ENCODE measurements at regions not wholly inside any gene's neighbourhood (a gene's known extent, or its start where the extent isn't known, plus 50 kb on each side); places are given as distances from the start of the nearest gene placed in this dataset.

GRCh38 chr6:93919365-93919764, 500.0 kb upstream of the EPHA7 start:
- Histone ChIP-seq H2AFZ (ENCODE audit: control insufficient read depth, low read length) (no peak overlapping the region), H4K20me1 (ENCODE audit: control insufficient read depth, extremely low read depth, insufficient read depth, low read length) (no peaks in the 10 kb centered on the region), H3K27ac (ENCODE audit: control insufficient read depth, insufficient read depth, low read length) (no peak overlapping the region), H3K4me3 (ENCODE audit: control insufficient read depth in 2 of 3, extremely low read depth in 1 of 3, insufficient read depth in 2 of 3, low read depth in 1 of 3, low read length in 3 of 3) (no peak overlapping the region), H3K4me2 (ENCODE audit: control insufficient read depth, extremely low read depth, insufficient read depth, low read depth, low read length) (no peak overlapping the region), H3K36me3 (ENCODE audit: control insufficient read depth in 2 of 2, extremely low read depth in 1 of 2, insufficient read depth in 2 of 2, low read length in 2 of 2) (no peaks in the 10 kb centered on the region), H3K9me3 (ENCODE audit: control insufficient read depth, low read depth, low read length) (no peaks in the 10 kb centered on the region), H3K4me1 (ENCODE audit: control insufficient read depth, extremely low read depth, insufficient read depth, low read length) (no peaks in the 10 kb centered on the region), H3K9ac (ENCODE audit: control insufficient read depth, extremely low read depth, insufficient read depth, low read length) (no peak overlapping the region), H3K9me1 (ENCODE audit: control insufficient read depth, extremely low read depth, insufficient read depth, low read length) (no peaks in the 10 kb centered on the region), H3K79me2 (ENCODE audit: control insufficient read depth, insufficient read depth, low read length) (no peaks in the 10 kb centered on the region), H3K27me3 (ENCODE audit: control insufficient read depth, extremely low read depth, insufficient read depth, low read length) (no peaks in the 10 kb centered on the region)
- TF ChIP-seq CTCF (optimal IDR thresholded peaks at IDR 0.05 in 1 of 3, IDR thresholded peaks at IDR 0.05 in 1 of 3, conservative IDR thresholded peaks at IDR 0.05 in 1 of 3; ENCODE audit: extremely low read depth in 1 of 3, insufficient read depth in 2 of 3, low read length in 3 of 3), result no peak
- no peak for TF ChIP-seq EZH2 (IDR thresholded peaks at IDR 0.05; ENCODE audit: low read length)
- FAIRE-seq (no peak), DNase-seq (ENCODE audit: low read depth, low spot score) (no peak)
- dilution Hi-C loops (cut with MboI; ENCODE audit: extremely low pct_ligation_motif_present, low sequenced_read_pairs), result no loop called here

GRCh38 chr6:93918258-93918657, 498.9 kb upstream of the EPHA7 start:
- Histone ChIP-seq H3K9me1 (ENCODE audit: control insufficient read depth, extremely low read depth, insufficient read depth, low read length) (no peaks in the 10 kb centered on the region), H3K9me3 (ENCODE audit: control insufficient read depth, low read depth, low read length) (no peaks in the 10 kb centered on the region), H3K36me3 (ENCODE audit: control insufficient read depth in 2 of 2, extremely low read depth in 1 of 2, insufficient read depth in 2 of 2, low read length in 2 of 2) (no peaks in the 10 kb centered on the region), H3K27me3 (ENCODE audit: control insufficient read depth, extremely low read depth, insufficient read depth, low read length) (no peaks in the 10 kb centered on the region), H3K79me2 (ENCODE audit: control insufficient read depth, insufficient read depth, low read length) (no peaks in the 10 kb centered on the region), H4K20me1 (ENCODE audit: control insufficient read depth, extremely low read depth, insufficient read depth, low read length) (no peaks in the 10 kb centered on the region), H3K4me2 (ENCODE audit: control insufficient read depth, extremely low read depth, insufficient read depth, low read depth, low read length) (no peak overlapping the region), H3K27ac (ENCODE audit: control insufficient read depth, insufficient read depth, low read length) (no peak overlapping the region), H2AFZ (ENCODE audit: control insufficient read depth, low read length) (no peak overlapping the region), H3K9ac (ENCODE audit: control insufficient read depth, extremely low read depth, insufficient read depth, low read length) (no peak overlapping the region), H3K4me1 (ENCODE audit: control insufficient read depth, extremely low read depth, insufficient read depth, low read length) (no peaks in the 10 kb centered on the region), H3K4me3 (ENCODE audit: control insufficient read depth in 2 of 3, extremely low read depth in 1 of 3, insufficient read depth in 2 of 3, low read depth in 1 of 3, low read length in 3 of 3) (no peak overlapping the region)
- FAIRE-seq (no peak), DNase-seq (ENCODE audit: low read depth, low spot score) (no peak)
- dilution Hi-C loops (cut with MboI; ENCODE audit: extremely low pct_ligation_motif_present, low sequenced_read_pairs), result no loop called here
- TF ChIP-seq CTCF (optimal IDR thresholded peaks at IDR 0.05 in 1 of 3, IDR thresholded peaks at IDR 0.05 in 1 of 3, conservative IDR thresholded peaks at IDR 0.05 in 1 of 3; ENCODE audit: extremely low read depth in 1 of 3, insufficient read depth in 2 of 3, low read length in 3 of 3) (no peak), EZH2 (IDR thresholded peaks at IDR 0.05; ENCODE audit: low read length) (no peak)
